ENCODE measurements at regions not wholly inside any gene's neighbourhood (a gene's known extent, or its start where the extent isn't known, plus 50 kb on each side); places are given as distances from the start of the nearest gene placed in this dataset.

DNA sequence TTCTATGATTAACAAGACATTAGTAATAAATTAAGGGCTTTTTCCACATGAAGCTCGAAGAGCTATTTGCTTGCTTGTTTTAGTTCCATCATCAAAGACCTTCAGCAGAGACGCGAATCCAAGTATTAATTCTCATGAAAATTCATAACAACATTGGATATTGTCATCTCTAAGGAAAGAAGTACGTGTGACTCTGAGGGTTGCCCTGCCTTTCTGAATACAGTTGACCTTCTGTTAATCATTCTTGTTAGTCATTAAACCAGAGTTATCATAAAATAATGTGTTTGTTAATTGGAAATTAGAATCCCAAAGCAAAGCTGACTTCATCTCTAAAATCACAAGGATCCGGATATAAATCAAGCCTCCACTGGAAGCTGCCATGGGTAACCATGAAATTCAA, 222.5 kb downstream of the ZNF608 start:
- Histone ChIP-seq H3K9me3 (ENCODE audit: insufficient read depth in 2 of 2, low read depth in 1 of 2, low read length in 1 of 2) (peaks cover 0 to 2% of the 10 kb centered on the region in 2 experiments; a peak in 2 of 4 replicates), H2BK5ac (ENCODE audit: low read depth, low read length) (no peak overlapping the region), H3K4me2 (ENCODE audit: insufficient read depth in 1 of 2, low read depth in 2 of 2, low read length in 2 of 2) (no peak overlapping the region), H2BK20ac (ENCODE audit: low read length) (no peak overlapping the region), H3K27me3 (replicated peaks in 1 of 4; ENCODE audit: control insufficient read depth in 3 of 4, extremely low read depth in 1 of 4, insufficient read depth in 3 of 4, low read length in 3 of 4) (no peaks in the 10 kb centered on the region), H3K9ac (replicated peaks in 1 of 4; ENCODE audit: extremely low read depth in 1 of 4, low read depth in 3 of 4, low read length in 3 of 4) (no peak overlapping the region), H2AK5ac (ENCODE audit: low read depth, low read length) (no peak overlapping the region), H4K5ac (ENCODE audit: insufficient read length, low read depth, low read length) (no peak overlapping the region), H3K4me1 (replicated peaks in 1 of 4; ENCODE audit: control insufficient read depth in 3 of 4, insufficient read depth in 4 of 4, low read length in 3 of 4) (no peaks in the 10 kb centered on the region), H3K18ac (ENCODE audit: extremely low read depth, low read length) (no peak overlapping the region), H3K56ac (replicated peaks; ENCODE audit: insufficient read length, low read depth, low read length) (no peak overlapping the region), H3K23ac (ENCODE audit: insufficient read length) (no peak overlapping the region), H3K14ac (ENCODE audit: insufficient read length) (no peak overlapping the region), H3K23me2 (ENCODE audit: low read depth, low read length) (no peaks in the 10 kb centered on the region), H4K20me1 (replicated peaks in 1 of 2; ENCODE audit: control insufficient read depth in 1 of 2, insufficient read depth in 2 of 2, low read length in 2 of 2) (no peaks in the 10 kb centered on the region), H2BK12ac (ENCODE audit: low read depth, low read length) (no peak overlapping the region), H3K4me3 (ENCODE audit: extremely low read depth in 1 of 4, insufficient read depth in 2 of 4, low read depth in 3 of 4, low read length in 4 of 4) (no peak overlapping the region), H3K27ac (ENCODE audit: low read depth, low read length) (no peak overlapping the region), H3K79me1 (ENCODE audit: low read depth, low read length) (no peaks in the 10 kb centered on the region), H3K36me3 (ENCODE audit: control insufficient read depth in 2 of 4, insufficient read depth in 4 of 4, low read length in 3 of 4) (no peaks in the 10 kb centered on the region; a peak in 1 of 8 replicates), H4K8ac (ENCODE audit: extremely low read depth, insufficient read depth, low read length) (no peak overlapping the region), H3K4ac (replicated peaks; ENCODE audit: insufficient read length, low read depth, low read length) (no peak overlapping the region), H3K79me2 (ENCODE audit: control insufficient read depth in 1 of 2, insufficient read depth in 2 of 2, low read length in 2 of 2) (no peaks in the 10 kb centered on the region), H2AFZ (ENCODE audit: low read length) (no peak overlapping the region), H2BK120ac (replicated peaks; ENCODE audit: low read depth, low read length) (no peak overlapping the region), H2BK15ac (ENCODE audit: low read length) (no peak overlapping the region), H4K91ac (replicated peaks; ENCODE audit: insufficient read length, low read length) (no peak overlapping the region)
- DNase-seq (ENCODE audit: low read depth in 1 of 2, low spot score in 2 of 2) (no peak), FAIRE-seq (no peak)
- ChIA-PET POLR2A (ENCODE audit: partially characterized antibody) (no interaction called here), CTCF (ENCODE audit: partially characterized antibody) (interaction anchor here (1.2 to 1.5 kb wide), 2 partner anchors 8 to 18 kb away, joined by 3 to 4 read pairs; no protein-coding TSS in a partner anchor)
- TF ChIP-seq CHD1 (IDR thresholded peaks at IDR 0.05; ENCODE audit: low read depth, low read length) (no peak), EGR1 (IDR thresholded peaks at IDR 0.05; ENCODE audit: borderline replicate concordance, low read depth, low read length) (no peak), CEBPB (IDR thresholded peaks at IDR 0.05; ENCODE audit: low read depth, low read length) (no peak), RXRA (IDR thresholded peaks at IDR 0.05; ENCODE audit: insufficient read depth, low read depth, low read length) (no peak)
- 94% methylated on average over 5 of the region's 5 CpGs; no CpG with 5 or more reads in 1 of the 2 experiments for WGBS, 2 experiments (ENCODE audit: extremely low coverage in 1 of 2, insufficient coverage in 1 of 2, insufficient read length in 1 of 2, insufficient replicate concordance in 2 of 2, low coverage in 1 of 2, low lambda C conversion rate in 2 of 2, missing lambda C conversion rate in 1 of 2)

Measured in H1 (cell line).